ENCODE measurements at regions not wholly inside any gene's neighbourhood (a gene's known extent, or its start where the extent isn't known, plus 50 kb on each side); places are given as distances from the start of the nearest gene placed in this dataset.

DNA sequence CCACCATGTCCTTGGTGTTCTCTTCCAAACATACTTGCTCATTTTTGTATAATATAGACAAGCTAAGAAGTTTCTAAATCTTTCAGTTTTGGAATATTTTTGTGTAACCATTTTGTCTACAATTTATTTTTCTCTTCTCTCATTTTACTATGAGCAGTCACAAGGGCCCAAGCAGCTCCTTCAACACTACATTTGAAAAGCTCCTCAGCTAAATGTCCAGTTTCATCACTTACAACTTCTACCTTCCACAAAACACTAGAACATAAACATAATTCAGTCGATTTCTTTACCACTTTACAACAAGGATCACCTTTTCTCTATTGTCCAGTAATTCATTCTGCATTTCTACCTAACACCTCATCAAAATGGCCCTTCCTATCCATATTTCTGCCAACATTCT, 554.4 kb downstream of the RAB28 start:
- no peaks in the 10 kb centered on the region for H3K9me3 ChIP-seq (ENCODE audit: control insufficient read depth, low read length)
- Mint-ChIP-seq H3K36me3 (ENCODE audit: low read depth) (no peaks in the 10 kb centered on the region), H3K27me3 (ENCODE audit: insufficient read depth) (no peaks in the 10 kb centered on the region), H3K27ac (no peak overlapping the region), H3K9me3 (no peaks in the 10 kb centered on the region), H3K4me3 (no peak overlapping the region), H3K4me1 (peaks cover 6% of the 10 kb centered on the region)
- 81 to 91% methylated on average over 1 of the region's 1 CpG for WGBS, 2 experiments (ENCODE audit: insufficient coverage in 1 of 2, insufficient read length in 1 of 2)
- H3K4me1 ChIP-seq (ENCODE audit: control insufficient read depth, insufficient read depth, low read length), result no peaks in the 10 kb centered on the region
- no peak for DNase-seq
- H3K27ac ChIP-seq (ENCODE audit: low read depth, low read length), result no peak overlapping the region
- no peaks in the 10 kb centered on the region for H3K27me3 ChIP-seq (ENCODE audit: control insufficient read depth, insufficient read depth, low read length, poor library complexity, severe bottlenecking)
- no peak for TF ChIP-seq CTCF (conservative IDR thresholded peaks at IDR 0.05)
- H3K9ac ChIP-seq (ENCODE audit: extremely low read depth, low read length, poor library complexity, severe bottlenecking), result no peak overlapping the region
- no peak overlapping the region for H3K4me3 ChIP-seq (ENCODE audit: low read length)
- H3K36me3 ChIP-seq (ENCODE audit: control insufficient read depth, insufficient read depth, low read length), result no peaks in the 10 kb centered on the region

- no peak overlapping the region for H3K9ac ChIP-seq (ENCODE audit: extremely low read depth, low read length, poor library complexity, severe bottlenecking)
- Mint-ChIP-seq H3K27me3 (ENCODE audit: insufficient read depth) (no peaks in the 10 kb centered on the region), H3K4me1 (peaks cover 14% of the 10 kb centered on the region), H3K36me3 (ENCODE audit: low read depth) (no peaks in the 10 kb centered on the region), H3K9me3 (no peaks in the 10 kb centered on the region), H3K4me3 (no peak overlapping the region), H3K27ac (no peak overlapping the region)
- no peaks in the 10 kb centered on the region for H3K36me3 ChIP-seq (ENCODE audit: control insufficient read depth, insufficient read depth, low read length)
- DNase-seq, result no peak
- H3K4me3 ChIP-seq (ENCODE audit: low read length), result no peak overlapping the region
- no peaks in the 10 kb centered on the region for H3K9me3 ChIP-seq (ENCODE audit: control insufficient read depth, low read length)
- no peak overlapping the region for H3K27ac ChIP-seq (ENCODE audit: low read depth, low read length)
- no peaks in the 10 kb centered on the region for H3K27me3 ChIP-seq (ENCODE audit: control insufficient read depth, insufficient read depth, low read length, poor library complexity, severe bottlenecking)
- no peak for TF ChIP-seq CTCF (conservative IDR thresholded peaks at IDR 0.05)
- no peaks in the 10 kb centered on the region for H3K4me1 ChIP-seq (ENCODE audit: control insufficient read depth, insufficient read depth, low read length)
Measured at GRCh38 chr4:12928751-12929150, 555.4 kb downstream of the RAB28 start.

DNA sequence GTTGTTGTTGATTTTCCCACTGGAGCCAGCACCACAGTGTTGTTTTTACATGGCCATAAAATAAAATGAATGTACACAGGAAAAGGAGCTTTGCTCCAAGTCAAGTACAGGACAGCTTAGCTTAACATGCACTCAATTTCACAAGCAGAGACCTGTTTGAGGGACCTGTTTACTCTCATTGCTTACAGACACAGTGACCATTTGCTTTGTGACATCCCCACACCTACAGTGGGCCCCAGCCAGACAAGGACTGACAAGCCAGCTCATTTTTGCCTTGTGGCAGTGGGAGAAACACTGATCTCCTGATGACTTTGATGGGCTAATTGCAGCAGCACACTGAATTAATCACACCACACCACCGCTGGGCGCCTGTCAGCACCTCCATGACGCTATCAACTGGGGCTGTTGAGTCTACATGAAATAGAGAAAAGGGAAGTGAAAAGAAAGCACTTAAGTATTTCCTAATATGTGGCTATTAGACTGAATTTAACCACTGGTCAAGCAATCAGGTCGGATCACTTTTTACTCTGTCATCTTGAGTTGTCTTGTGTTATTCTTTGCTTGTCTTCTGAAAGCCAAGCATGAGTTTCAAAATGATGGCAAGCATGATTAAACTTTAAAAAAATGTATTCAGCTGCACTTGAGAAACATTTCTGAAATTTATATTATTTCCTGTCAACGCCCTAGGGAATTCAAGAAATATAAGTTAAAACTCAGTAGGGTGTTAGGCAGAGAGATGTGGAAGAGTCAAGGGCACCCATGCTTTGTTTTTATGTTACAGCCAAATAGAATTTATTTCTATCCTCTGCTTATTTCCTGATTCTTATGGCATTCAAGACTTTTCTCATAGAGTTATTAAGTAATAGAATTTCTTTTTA, 557.7 kb downstream of the RAB28 start:
- Mint-ChIP-seq H3K27ac (no peak overlapping the region), H3K4me1 (peaks cover 14% of the 10 kb centered on the region), H3K9me3 (no peaks in the 10 kb centered on the region), H3K27me3 (ENCODE audit: insufficient read depth) (no peaks in the 10 kb centered on the region), H3K36me3 (ENCODE audit: low read depth) (no peaks in the 10 kb centered on the region), H3K4me3 (no peak overlapping the region)
- H3K4me1 ChIP-seq (ENCODE audit: control insufficient read depth, insufficient read depth, low read length), result no peaks in the 10 kb centered on the region
- no peaks in the 10 kb centered on the region for H3K9me3 ChIP-seq (ENCODE audit: control insufficient read depth, low read length)
- no peak overlapping the region for H3K27ac ChIP-seq (ENCODE audit: low read depth, low read length)
- H3K9ac ChIP-seq (ENCODE audit: extremely low read depth, low read length, poor library complexity, severe bottlenecking), result no peak overlapping the region
- 84 to 88% methylated on average over 2 to 5 of the region's 5 CpGs for WGBS, 2 experiments (ENCODE audit: insufficient coverage in 1 of 2, insufficient read length in 1 of 2)
- no peak for DNase-seq
- H3K4me3 ChIP-seq (ENCODE audit: low read length), result no peak overlapping the region
- TF ChIP-seq CTCF (conservative IDR thresholded peaks at IDR 0.05), result no peak
- H3K36me3 ChIP-seq (ENCODE audit: control insufficient read depth, insufficient read depth, low read length), result no peaks in the 10 kb centered on the region
- no peaks in the 10 kb centered on the region for H3K27me3 ChIP-seq (ENCODE audit: control insufficient read depth, insufficient read depth, low read length, poor library complexity, severe bottlenecking)
